DMS79 (cell line): ENCODE measurements at regions not wholly inside any gene's neighbourhood (a gene's known extent, or its start where the extent isn't known, plus 50 kb on each side); places are given as distances from the start of the nearest gene placed in this dataset.
"Not testable (repeated sequence)": the region's sequence is repeated elsewhere in the genome, so short reads cannot be mapped to it uniquely, and the experiment has no call there.

Source experiments
- DNase-seq: peaks from one replicate; lab custom pipeline; 2025; lab: John Stamatoyannopoulos, UW

GRCh38 chr4:99763635-99764101, 53.0 kb upstream of the DAPP1 start:
- DNase-seq: peak; percentile 1

GRCh38 chr4:99762728-99763127, 53.9 kb upstream of the DAPP1 start:
- peak; percentile 39 for DNase-seq

GRCh38 chr4:99759988-99760387, 56.6 kb upstream of the DAPP1 start:
- DNase-seq: no peak

GRCh38 chr4:99759346-99759984, 57.2 kb upstream of the DAPP1 start:
- no peak for DNase-seq

GRCh38 chr4:99755223-99755944, 61.2 kb upstream of the DAPP1 start:
- DNase-seq: no peak

- DNase-seq: no peak
Observed at GRCh38 chr4:99754756-99755155, 61.9 kb upstream of the DAPP1 start.

- DNase-seq: peak; percentile 5
Observed at GRCh38 chr4:99753931-99754330, 62.7 kb upstream of the DAPP1 start.

- no peak for DNase-seq
Observed at GRCh38 chr4:99749445-99750391, 66.9 kb upstream of the DAPP1 start.

GRCh38 chr4:99746443-99746842, 70.2 kb upstream of the DAPP1 start:
- no peak for DNase-seq

GRCh38 chr4:99736846-99737245, 79.2 kb upstream of the C4orf54 start:
- DNase-seq: no peak

- DNase-seq: no peak
Observed at GRCh38 chr4:99735822-99736221, 78.2 kb upstream of the C4orf54 start.

- DNase-seq: no peak
Observed at GRCh38 chr4:99734583-99735322, 77.1 kb upstream of the C4orf54 start.

- not testable (repeated sequence) for DNase-seq
Observed at GRCh38 chr4:99733455-99733854, 75.8 kb upstream of the C4orf54 start.

GRCh38 chr4:99729186-99729585, 71.6 kb upstream of the C4orf54 start:
- no peak for DNase-seq

- no peak for DNase-seq
Observed at GRCh38 chr4:99724067-99724466, 66.4 kb upstream of the C4orf54 start.

- no peak for DNase-seq
Observed at GRCh38 chr4:99723612-99724011, 66.0 kb upstream of the C4orf54 start.

- DNase-seq: no peak
Observed at GRCh38 chr4:99722725-99723124, 65.1 kb upstream of the C4orf54 start.

GRCh38 chr4:99722006-99722405, 64.4 kb upstream of the C4orf54 start:
- DNase-seq: no peak

GRCh38 chr4:99720206-99720605, 62.6 kb upstream of the C4orf54 start:
- DNase-seq: no peak

- no peak for DNase-seq
Observed at GRCh38 chr4:99716996-99717395, 59.4 kb upstream of the C4orf54 start.

GRCh38 chr4:99715286-99715685, 57.7 kb upstream of the C4orf54 start:
- DNase-seq: no peak

GRCh38 chr4:99714179-99714578, 56.6 kb upstream of the C4orf54 start:
- DNase-seq: no peak
